OCI-LY1 (cell line): ENCODE measurements at regions not wholly inside any gene's neighbourhood (a gene's known extent, or its start where the extent isn't known, plus 50 kb on each side); places are given as distances from the start of the nearest gene placed in this dataset.

Experiments used
- H2AFZ ChIP-seq: fragments of 200-600 bp; sonication (generic), shearing (Covaris generic); 2 replicates; pipeline ENCODE4 v1.6.0; 2014; ENCODE audit warnings: antibody characterized with exemption, mild to moderate bottlenecking, low read length
- H3F3A ChIP-seq: fragments of 200-600 bp; sonication (generic), shearing (Covaris generic); 2 replicates; pipeline ENCODE4 v1.6.0; 2014; ENCODE audit warnings: mild to moderate bottlenecking, antibody characterized with exemption, low read length, moderate library complexity; ENCODE audit not compliant: insufficient read depth
- H3K27ac ChIP-seq: fragments of 200-600 bp; sonication (generic); 2 replicates; pipeline ENCODE4 v1.5.1; 2014; ENCODE audit warnings: low read length, mixed run types, mild to moderate bottlenecking, low read depth; ENCODE audit not compliant: poor library complexity, severe bottlenecking
- H3K27me3 ChIP-seq: fragments of 200-600 bp; sonication (generic); 2 replicates; pipeline ENCODE4 v1.6.0; 2014; ENCODE audit warnings: antibody characterized with exemption, mild to moderate bottlenecking, low read length, moderate library complexity; ENCODE audit not compliant: insufficient read depth
- H3K36me3 ChIP-seq: fragments of 200-600 bp; sonication (generic); 2 replicates; pipeline ENCODE4 v1.6.1; 2014; ENCODE audit warnings: mild to moderate bottlenecking, antibody characterized with exemption, low read length, moderate library complexity, mixed read lengths; ENCODE audit not compliant: insufficient read depth
- H3K4me1 ChIP-seq: fragments of 200-600 bp; sonication (generic); 2 replicates; pipeline ENCODE4 v1.5.1; 2014; ENCODE audit warnings: mild to moderate bottlenecking, low read length, moderate library complexity; ENCODE audit not compliant: insufficient read depth, severe bottlenecking
- H3K4me2 ChIP-seq: fragments of 200-600 bp; sonication (generic), shearing (Covaris generic); 2 replicates; pipeline ENCODE4 v1.6.1; 2014; ENCODE audit warnings: low read length
- H3K4me3 ChIP-seq: fragments of 200-600 bp; sonication (generic); 2 replicates; pipeline ENCODE4 v1.5.1; 2014; ENCODE audit warnings: low read length, low read depth, mild to moderate bottlenecking, mixed read lengths; ENCODE audit not compliant: poor library complexity, severe bottlenecking
- H3K79me2 ChIP-seq: fragments of 200-600 bp; shearing (Covaris generic); 2 replicates; pipeline ENCODE4 v1.6.1; 2016; ENCODE audit warnings: mixed run types, low read length, mixed read lengths; ENCODE audit not compliant: insufficient read depth
- H3K9ac ChIP-seq: fragments of 200-600 bp; sonication (generic), shearing (Covaris generic); 2 replicates; pipeline ENCODE4 v1.6.1; 2014; ENCODE audit warnings: mild to moderate bottlenecking, low read length, mixed read lengths
- H3K9me2 ChIP-seq: fragments of 200-600 bp; sonication (generic), shearing (Covaris generic); 2 replicates; pipeline ENCODE4 v1.6.1; 2014; ENCODE audit warnings: low read depth, mild to moderate bottlenecking, low read length, mixed read lengths
- H3K9me3 ChIP-seq: fragments of 200-600 bp; shearing (Covaris generic); 2 replicates; pipeline ENCODE4 v1.6.1; 2014; ENCODE audit warnings: low read length, mixed read lengths
- H4K20me1 ChIP-seq: fragments of 200-600 bp; sonication (generic), shearing (Covaris generic); 2 replicates; pipeline ENCODE4 v1.6.0; 2016; ENCODE audit warnings: mild to moderate bottlenecking, low read length; ENCODE audit not compliant: insufficient read depth
- EZH2 ChIP-seq: fragments of 200-600 bp; sonication (generic), shearing (Covaris generic); IDR thresholded peaks from 2 replicates; pipeline ENCODE4 v1.8.0; 2017; ENCODE audit warnings: borderline replicate concordance, mixed run types, mild to moderate bottlenecking, antibody characterized with exemption, low read length, moderate library complexity, mixed read lengths
- TF ChIP-seq, protein P1 (sequence below): fragments of 200-600 bp; sonication (generic), shearing (Covaris generic); IDR thresholded peaks from 2 replicates; pipeline ENCODE4 v1.5.1; 2017; ENCODE audit warnings: mild to moderate bottlenecking, antibody characterized with exemption, low read length, moderate library complexity, mixed read lengths

GRCh38 chr18:28771849-28772248, 594.9 kb upstream of the CDH2 start:
- Histone ChIP-seq H4K20me1 (no peaks in the 10 kb centered on the region), H2AFZ (no peak overlapping the region), H3K4me3 (no peak overlapping the region), H3K27ac (no peak overlapping the region), H3K36me3 (no peaks in the 10 kb centered on the region), H3K4me2 (no peak overlapping the region), H3K9ac (no peak overlapping the region), H3K9me2 (no peaks in the 10 kb centered on the region), H3K79me2 (no peaks in the 10 kb centered on the region), H3K27me3 (no peaks in the 10 kb centered on the region), H3F3A (no peaks in the 10 kb centered on the region), H3K4me1 (no peaks in the 10 kb centered on the region), H3K9me3 (no peaks in the 10 kb centered on the region)
- no peak for TF ChIP-seq EZH2
- TF ChIP-seq, protein P1, sequence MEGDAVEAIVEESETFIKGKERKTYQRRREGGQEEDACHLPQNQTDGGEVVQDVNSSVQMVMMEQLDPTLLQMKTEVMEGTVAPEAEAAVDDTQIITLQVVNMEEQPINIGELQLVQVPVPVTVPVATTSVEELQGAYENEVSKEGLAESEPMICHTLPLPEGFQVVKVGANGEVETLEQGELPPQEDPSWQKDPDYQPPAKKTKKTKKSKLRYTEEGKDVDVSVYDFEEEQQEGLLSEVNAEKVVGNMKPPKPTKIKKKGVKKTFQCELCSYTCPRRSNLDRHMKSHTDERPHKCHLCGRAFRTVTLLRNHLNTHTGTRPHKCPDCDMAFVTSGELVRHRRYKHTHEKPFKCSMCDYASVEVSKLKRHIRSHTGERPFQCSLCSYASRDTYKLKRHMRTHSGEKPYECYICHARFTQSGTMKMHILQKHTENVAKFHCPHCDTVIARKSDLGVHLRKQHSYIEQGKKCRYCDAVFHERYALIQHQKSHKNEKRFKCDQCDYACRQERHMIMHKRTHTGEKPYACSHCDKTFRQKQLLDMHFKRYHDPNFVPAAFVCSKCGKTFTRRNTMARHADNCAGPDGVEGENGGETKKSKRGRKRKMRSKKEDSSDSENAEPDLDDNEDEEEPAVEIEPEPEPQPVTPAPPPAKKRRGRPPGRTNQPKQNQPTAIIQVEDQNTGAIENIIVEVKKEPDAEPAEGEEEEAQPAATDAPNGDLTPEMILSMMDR: no peak

DNA sequence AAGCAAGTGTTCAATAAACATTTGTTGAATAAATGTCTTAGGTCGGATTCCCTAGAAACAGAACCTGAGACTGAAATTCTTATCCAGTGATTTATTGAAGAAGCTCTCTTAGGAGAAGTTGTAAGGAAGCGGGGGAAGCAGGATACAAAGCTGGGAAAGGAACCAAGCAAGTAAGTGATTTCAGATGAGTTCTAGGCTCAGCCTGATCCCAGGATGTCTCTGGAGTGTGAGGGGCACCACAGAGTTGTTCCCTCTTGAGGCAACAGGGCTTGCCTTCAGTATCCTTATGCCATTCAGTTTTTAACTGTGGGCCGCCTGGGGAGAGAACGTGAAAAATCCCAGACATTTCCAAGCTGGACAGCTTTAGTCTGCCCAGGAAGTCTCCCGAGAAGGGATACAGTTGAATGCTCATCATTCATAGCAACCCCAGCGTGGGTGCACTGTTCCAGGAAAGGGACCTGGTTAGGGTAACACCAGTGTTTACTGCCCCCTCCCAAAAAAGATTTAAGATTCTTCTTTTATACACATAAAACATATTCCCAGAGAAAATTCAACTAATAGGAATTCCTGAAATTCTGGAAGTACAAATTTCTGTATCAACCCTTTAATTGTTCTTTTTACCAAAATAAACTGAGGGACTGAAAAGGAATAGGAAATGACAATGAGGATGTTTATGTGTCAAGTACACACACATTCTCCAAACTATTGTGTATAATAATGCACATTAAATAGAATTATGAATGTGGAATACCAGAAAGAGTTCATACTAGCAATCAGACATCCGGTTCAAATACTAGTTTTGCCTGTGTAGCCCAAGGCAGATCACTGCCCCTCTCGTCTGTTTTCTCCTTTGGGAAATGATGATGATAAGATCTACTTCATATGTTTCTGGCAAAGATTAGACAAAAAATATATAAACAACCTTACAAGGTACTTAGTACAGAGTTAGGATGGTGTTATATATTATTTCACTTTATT, 592.1 kb upstream of the CDH2 start:
- Histone ChIP-seq H3K27me3 (no peaks in the 10 kb centered on the region), H4K20me1 (no peaks in the 10 kb centered on the region), H3F3A (no peaks in the 10 kb centered on the region), H3K79me2 (no peaks in the 10 kb centered on the region), H3K36me3 (no peaks in the 10 kb centered on the region), H3K9me3 (no peaks in the 10 kb centered on the region), H3K27ac (no peak overlapping the region), H3K9ac (no peak overlapping the region), H3K4me2 (no peak overlapping the region), H3K4me1 (no peaks in the 10 kb centered on the region), H3K9me2 (no peaks in the 10 kb centered on the region), H3K4me3 (no peak overlapping the region), H2AFZ (no peak overlapping the region)
- TF ChIP-seq, protein P1: no peak
- TF ChIP-seq EZH2: no peak

- H3K4me3 ChIP-seq: no peak overlapping the region
- H3K36me3 ChIP-seq: no peaks in the 10 kb centered on the region
- no peaks in the 10 kb centered on the region for H3K9me2 ChIP-seq
- no peaks in the 10 kb centered on the region for H3K4me1 ChIP-seq
- no peaks in the 10 kb centered on the region for H3K9me3 ChIP-seq
- no peak for TF ChIP-seq EZH2
- no peaks in the 10 kb centered on the region for H3K27me3 ChIP-seq
- no peaks in the 10 kb centered on the region for H3K79me2 ChIP-seq
- no peak overlapping the region for H3K27ac ChIP-seq
- H3K4me2 ChIP-seq: no peak overlapping the region
- no peak overlapping the region for H3K9ac ChIP-seq
- no peaks in the 10 kb centered on the region for H3F3A ChIP-seq
- H2AFZ ChIP-seq: no peak overlapping the region
- no peaks in the 10 kb centered on the region for H4K20me1 ChIP-seq
These were observed 590.8 kb upstream of the CDH2 start for GRCh38 chr18:28767727-28768211.
